K562 (cell line): ENCODE measurements at regions not wholly inside any gene's neighbourhood (a gene's known extent, or its start where the extent isn't known, plus 50 kb on each side); places are given as distances from the start of the nearest gene placed in this dataset.

Experiments used
- ATAC-seq: fragments of 200-7000 bp; cut with Tn5 transposase; 3 replicates; pipeline ENCODE4 v1.9.1; 2020; ENCODE audit warnings: moderate library complexity
- BruUV-seq: library from RNA; stranded (reverse); fragments of 400-500 nt; replicated peaks from 2 replicates; lab custom pipeline; 2021; lab: Mats Ljungman, UMichigan
- CTCF ChIA-PET: fragments of 300-600 bp; formaldehyde crosslinking; extraction: SDS; loops from one replicate; lab custom pipeline; 2021; ENCODE audit warnings: low intra/inter-chr PET ratio; lab: Yijun Ruan, JAX
- POLR2A ChIA-PET: fragments of 300-600, 350-650 bp; sonication (Branson Sonifier 250); formaldehyde crosslinking; extraction: SDS; loops from one replicate; lab custom pipeline; 2021; ENCODE audit warnings: antibody characterized with exemption, inconsistent platforms; lab: Yijun Ruan, JAX
- DNase-seq, 4 experiments: peaks; one replicate each; pipeline versions ENCODE4 v3.0.0 to v3.0.0-alpha.2; 2011 to 2018; ENCODE audit warnings: low spot score in 3 of 4, mixed read lengths in 3 of 4; ENCODE audit errors: extremely low read depth in 1 of 4
- FAIRE-seq: peaks from 2 replicates; lab custom pipeline; 2011; peaks lifted over from hg19 to GRCh38; lab: Jason Lieb, UNC
- H2AFZ ChIP-seq: 2 replicates; pipeline ENCODE4 v1.6.0; 2011; ENCODE audit warnings: low read depth, low read length, control low read depth, inconsistent platforms
- H3K27ac ChIP-seq: fragments of 200-600 bp; 3 replicates; pipeline ENCODE4 v1.8.0; 2011; ENCODE audit warnings: low read depth, mild to moderate bottlenecking, control low read depth, inconsistent platforms, low read length, moderate library complexity, mixed read lengths; ENCODE audit errors: extremely low read depth
- H3K27me3 ChIP-seq, 2 experiments: fragments of 300-600 bp in 1 of 2; 2 replicates in 1 of 2; 3 replicates in 1 of 2; pipeline versions ENCODE4 v1.6.0 to v1.8.0; 2011; ENCODE audit warnings: inconsistent platforms in 2 of 2, low read length in 2 of 2, mild to moderate bottlenecking in 1 of 2, mixed read lengths in 1 of 2, moderate library complexity in 1 of 2; ENCODE audit not compliant: control insufficient read depth in 2 of 2, insufficient read depth in 2 of 2
- H3K36me3 ChIP-seq: fragments of 300-600 bp; 3 replicates; pipeline ENCODE4 v1.8.0; 2011; ENCODE audit warnings: mild to moderate bottlenecking, low read length, inconsistent platforms; ENCODE audit not compliant: control insufficient read depth, insufficient read depth
- H3K4me1 ChIP-seq, 2 experiments: fragments of 200-600 bp in 1 of 2; replicated peaks in 1 of 2; 2 replicates in 1 of 2; 3 replicates in 1 of 2; pipeline versions ENCODE4 v1.5.1 to v1.8.0; 2011; ENCODE audit warnings: inconsistent platforms in 2 of 2, low read length in 2 of 2, mild to moderate bottlenecking in 1 of 2, mixed read lengths in 1 of 2, moderate library complexity in 1 of 2; ENCODE audit not compliant: control insufficient read depth in 2 of 2, insufficient read depth in 2 of 2
- H3K4me2 ChIP-seq: 2 replicates; pipeline ENCODE4 v1.6.1; 2011; ENCODE audit warnings: low read length, control low read depth, inconsistent platforms, mixed read lengths; ENCODE audit not compliant: insufficient read depth
- H3K4me3 ChIP-seq: fragments of 200-600 bp; sonication (generic), shearing (Covaris generic); 2 replicates; pipeline ENCODE4 v1.5.1; 2016; ENCODE audit warnings: control low read depth, inconsistent platforms
- H3K79me2 ChIP-seq: fragments of 200-600 bp; 3 replicates; pipeline ENCODE4 v1.8.0; 2011; ENCODE audit warnings: low read length, inconsistent platforms; ENCODE audit not compliant: control insufficient read depth, insufficient read depth
- H3K9ac ChIP-seq, 2 experiments: 2 replicates each; pipeline versions ENCODE4 v1.6.0 to v1.6.1; 2011; ENCODE audit warnings: low read depth in 2 of 2, low read length in 2 of 2, control low read depth in 1 of 2, inconsistent platforms in 1 of 2, mild to moderate bottlenecking in 1 of 2, mixed read lengths in 1 of 2; ENCODE audit not compliant: insufficient read depth in 1 of 2
- H3K9me1 ChIP-seq: one replicate; pipeline ENCODE4 v1.6.0; 2011; ENCODE audit warnings: inconsistent platforms, mild to moderate bottlenecking, low read length, moderate library complexity; ENCODE audit not compliant: control insufficient read depth, insufficient read depth
- H3K9me3 ChIP-seq: replicated peaks from 2 replicates; pipeline ENCODE4 v1.5.1; 2011; ENCODE audit warnings: low read depth, low read length, inconsistent platforms; ENCODE audit not compliant: control insufficient read depth, insufficient read depth
- H4K20me1 ChIP-seq: replicated peaks from 2 replicates; pipeline ENCODE4 v1.6.1; 2011; ENCODE audit warnings: low read length, inconsistent platforms, mixed read lengths; ENCODE audit not compliant: control insufficient read depth, insufficient read depth
- CXXC5 ChIP-seq: fragments of 250-450 bp; sonication (Bioruptor Pico); IDR thresholded peaks from 2 replicates; pipeline ENCODE4 v1.8.0; 2022; ENCODE audit warnings: inconsistent platforms, mild to moderate bottlenecking, moderate library complexity
- HDAC6 ChIP-seq: IDR thresholded peaks from 2 replicates; pipeline ENCODE4 v1.6.1; 2012; ENCODE audit warnings: low read depth, mild to moderate bottlenecking, control low read depth, inconsistent platforms, low read length, moderate library complexity
- HMG20B ChIP-seq: fragments of 250-450 bp; sonication (Bioruptor Pico); IDR thresholded peaks from 2 replicates; pipeline ENCODE4 v1.5.0; 2021; ENCODE audit warnings: mild to moderate bottlenecking
- KAT7 ChIP-seq: sonication (generic); formaldehyde crosslinking; IDR thresholded peaks from 2 replicates; pipeline ENCODE4 v1.8.0; 2022; ENCODE audit warnings: missing genetic modification reagents, mild to moderate bottlenecking, borderline replicate concordance
- KDM5B ChIP-seq: fragments of 200-600 bp; sonication (generic); IDR thresholded peaks from 2 replicates; pipeline ENCODE4 v1.6.1; 2012; ENCODE audit warnings: low read depth, mild to moderate bottlenecking, moderate library complexity, low read length, control low read depth, inconsistent platforms; ENCODE audit not compliant: insufficient replicate concordance
- PRMT5 ChIP-seq: sonication (generic); formaldehyde crosslinking; IDR thresholded peaks from 2 replicates; pipeline ENCODE4 v1.5.0; 2020; ENCODE audit warnings: missing genetic modification reagents
- RBM25 ChIP-seq: fragments of 200-400 bp; formaldehyde crosslinking; IDR thresholded peaks from 2 replicates; pipeline ENCODE4 v1.6.1; 2018; ENCODE audit warnings: low read length, low read depth, moderate library complexity; ENCODE audit not compliant: severe bottlenecking
- SIRT6 ChIP-seq: IDR thresholded peaks from one replicate; pipeline ENCODE4 v1.6.1; 2012; ENCODE audit warnings: low read depth, mild to moderate bottlenecking, control low read depth, inconsistent platforms, low read length, moderate library complexity
- SP1 ChIP-seq: sonication (generic); formaldehyde crosslinking; IDR thresholded peaks from 2 replicates; pipeline ENCODE4 v1.8.1; 2022; ENCODE audit warnings: mild to moderate bottlenecking, missing genetic modification reagents
- SPI1 ChIP-seq: IDR thresholded peaks from 2 replicates; pipeline ENCODE4 v1.6.1; 2011; ENCODE audit warnings: low read depth, low read length, control low read depth, borderline replicate concordance
- ZFP30 ChIP-seq: fragments of 250-450 bp; sonication (Bioruptor Pico); IDR thresholded peaks from 2 replicates; pipeline ENCODE4 v1.8.0; 2022; ENCODE audit warnings: moderate library complexity, mild to moderate bottlenecking, inconsistent platforms, borderline replicate concordance
- ZKSCAN8 ChIP-seq: fragments of 200-800 bp; sonication (Bioruptor generic); IDR thresholded peaks from 2 replicates; pipeline ENCODE4 v1.6.1; 2016; ENCODE audit warnings: missing genetic modification characterization, missing compliant biosample characterization
- WGBS: fragments of 100-300 bp; shearing (Covaris generic); methylation state at CpG from one replicate; pipeline ENCODE4 v1.1.6; 2016; ENCODE audit warnings: low coverage, mixed read lengths; ENCODE audit not compliant: insufficient coverage; ENCODE audit errors: missing lambda C conversion rate; 5-methylcytosine and 5-hydroxymethylcytosine counted together
- in situ Hi-C: fragments of 300-500 bp; cut with MboI; formaldehyde crosslinking; loops from 4 replicates; pipeline ENCODE4 v1.15.0; 2018; ENCODE audit warnings: inconsistent platforms, mixed read lengths
- intact Hi-C: fragments of 100-400 bp; cut with micrococcal nuclease; formaldehyde crosslinking; loops from 2 replicates; pipeline ENCODE4 v1.14.2; 2022
- TF ChIP-seq, protein P1 (sequence below): fragments of 250-450 bp; sonication (Bioruptor Pico); IDR thresholded peaks from 2 replicates; pipeline ENCODE4 v1.5.0; 2020; ENCODE audit warnings: mild to moderate bottlenecking, borderline replicate concordance

- ChIA-PET CTCF (no interaction called here), POLR2A (no interaction called here)
- Histone ChIP-seq H3K9me3 (no peaks in the 10 kb centered on the region), H3K4me1 (no peaks in the 10 kb centered on the region), H3K27ac (no peak overlapping the region), H2AFZ (no peak overlapping the region), H3K4me3 (no peak overlapping the region), H3K9ac (no peak overlapping the region), H4K20me1 (no peaks in the 10 kb centered on the region), H3K27me3 (peaks cover 0 to 2% of the 10 kb centered on the region in 2 experiments; a peak in 2 of 5 replicates), H3K79me2 (no peaks in the 10 kb centered on the region), H3K36me3 (no peaks in the 10 kb centered on the region), H3K9me1 (no peaks in the 10 kb centered on the region), H3K4me2 (no peak overlapping the region)
- WGBS, result under 1% methylated on average over 7 of the region's 7 CpGs
- in situ Hi-C loops (no loop called here), intact Hi-C loops (no loop called here)
- no peak for DNase-seq
- FAIRE-seq, result no peak
- ATAC-seq, result no peak
- TF ChIP-seq SPI1 (0 out of 2 replicates have a peak, but pooled peaks have one; percentile 5), SP1 (CRISPR knock-in tag) (no peak)
- BruUV-seq, result no TSS peak
Measured at GRCh38 chr5:75837258-75837841, 120.1 kb upstream of the POC5 start.

DNA sequence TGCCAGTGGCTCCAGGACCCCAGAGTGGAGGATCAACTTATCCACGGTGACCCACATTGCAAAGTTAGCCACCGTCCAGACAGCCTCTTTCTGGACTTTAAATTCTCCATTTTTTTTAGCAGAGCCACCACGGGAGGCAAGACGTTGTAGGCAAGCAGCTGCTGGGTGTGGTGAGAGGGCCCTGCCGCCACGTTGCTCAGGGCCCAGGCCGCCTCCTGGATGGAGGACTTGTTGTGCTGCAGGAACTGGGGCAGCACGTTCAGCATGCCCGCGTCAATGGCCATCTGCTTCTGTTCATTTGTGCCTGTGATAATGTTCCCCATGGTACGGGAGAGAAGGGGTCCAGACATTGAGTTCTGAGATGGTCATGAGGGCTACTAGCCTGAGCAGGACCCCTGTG lies 114.3 kb upstream of the POC5 start:
- Histone ChIP-seq H2AFZ (no peak overlapping the region), H3K79me2 (no peaks in the 10 kb centered on the region), H3K4me2 (no peak overlapping the region), H3K9me1 (no peaks in the 10 kb centered on the region), H3K36me3 (no peaks in the 10 kb centered on the region), H3K4me1 (no peaks in the 10 kb centered on the region), H3K9ac (0 out of 4 replicates have a peak overlapping the region, but pooled peaks of 1 of the 2 experiments have one; percentile 17), H3K27me3 (peaks cover 5 to 14% of the 10 kb centered on the region in 2 experiments; a peak in 4 of 5 replicates), H3K4me3 (no peak overlapping the region), H3K9me3 (no peaks in the 10 kb centered on the region), H3K27ac (no peak overlapping the region), H4K20me1 (no peaks in the 10 kb centered on the region)
- 2% methylated on average over 11 of the region's 11 CpGs for WGBS
- DNase-seq (no peak), FAIRE-seq (no peak), ATAC-seq (no peak)
- intact Hi-C loops, result no loop called here
- no TSS peak for BruUV-seq
- CTCF ChIA-PET, result no interaction called here
- POLR2A ChIA-PET, result no interaction called here
- in situ Hi-C loops, result no loop called here
- TF ChIP-seq HDAC6 (no peak), ZKSCAN8 (no peak), HMG20B (CRISPR knock-in tag) (no peak), RBM25 (no peak), PRMT5 (no peak), CXXC5 (CRISPR knock-in tag) (no peak), KAT7 (CRISPR knock-in tag) (no peak), KDM5B (no peak), ZFP30 (CRISPR knock-in tag) (no peak), SIRT6 (no peak)
- TF ChIP-seq, protein P1, sequence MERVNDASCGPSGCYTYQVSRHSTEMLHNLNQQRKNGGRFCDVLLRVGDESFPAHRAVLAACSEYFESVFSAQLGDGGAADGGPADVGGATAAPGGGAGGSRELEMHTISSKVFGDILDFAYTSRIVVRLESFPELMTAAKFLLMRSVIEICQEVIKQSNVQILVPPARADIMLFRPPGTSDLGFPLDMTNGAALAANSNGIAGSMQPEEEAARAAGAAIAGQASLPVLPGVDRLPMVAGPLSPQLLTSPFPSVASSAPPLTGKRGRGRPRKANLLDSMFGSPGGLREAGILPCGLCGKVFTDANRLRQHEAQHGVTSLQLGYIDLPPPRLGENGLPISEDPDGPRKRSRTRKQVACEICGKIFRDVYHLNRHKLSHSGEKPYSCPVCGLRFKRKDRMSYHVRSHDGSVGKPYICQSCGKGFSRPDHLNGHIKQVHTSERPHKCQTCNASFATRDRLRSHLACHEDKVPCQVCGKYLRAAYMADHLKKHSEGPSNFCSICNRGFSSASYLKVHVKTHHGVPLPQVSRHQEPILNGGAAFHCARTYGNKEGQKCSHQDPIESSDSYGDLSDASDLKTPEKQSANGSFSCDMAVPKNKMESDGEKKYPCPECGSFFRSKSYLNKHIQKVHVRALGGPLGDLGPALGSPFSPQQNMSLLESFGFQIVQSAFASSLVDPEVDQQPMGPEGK (CRISPR knock-in tag), result no peak
